ENCODE measurements at regions not wholly inside any gene's neighbourhood (a gene's known extent, or its start where the extent isn't known, plus 50 kb on each side); places are given as distances from the start of the nearest gene placed in this dataset.

GRCh38 chr16:65333283-65333682 is 211.4 kb upstream of the CDH11 start:
- no peak overlapping the region for H3K4me3 ChIP-seq (ENCODE audit: low read depth, low read length)
- no peak for DNase-seq (ENCODE audit: low read depth)
- no peak for TF ChIP-seq CTCF (IDR thresholded peaks at IDR 0.05; ENCODE audit: insufficient read depth, low read length)

- TF ChIP-seq CTCF (IDR thresholded peaks at IDR 0.05; ENCODE audit: insufficient read depth, low read length): no peak
- no peak overlapping the region for H3K4me3 ChIP-seq (ENCODE audit: low read depth, low read length)
- DNase-seq (ENCODE audit: low read depth): no peak
Observed at GRCh38 chr16:65327346-65327745, 205.5 kb upstream of the CDH11 start.

GRCh38 chr16:65323655-65324237 is 201.9 kb upstream of the CDH11 start:
- DNase-seq (ENCODE audit: low read depth): no peak
- H3K4me3 ChIP-seq (ENCODE audit: low read depth, low read length): no peak overlapping the region
- no peak for TF ChIP-seq CTCF (IDR thresholded peaks at IDR 0.05; ENCODE audit: insufficient read depth, low read length)

- no peak for TF ChIP-seq CTCF (IDR thresholded peaks at IDR 0.05; ENCODE audit: insufficient read depth, low read length)
- DNase-seq (ENCODE audit: low read depth): no peak
- H3K4me3 ChIP-seq (ENCODE audit: low read depth, low read length): no peak overlapping the region
Observed at GRCh38 chr16:65319621-65320231, 197.9 kb upstream of the CDH11 start.

- TF ChIP-seq CTCF (IDR thresholded peaks at IDR 0.05; ENCODE audit: insufficient read depth, low read length): no peak
- no peak overlapping the region for H3K4me3 ChIP-seq (ENCODE audit: low read depth, low read length)
- DNase-seq (ENCODE audit: low read depth): no peak
Observed at GRCh38 chr16:65318590-65319257, 196.9 kb upstream of the CDH11 start.

- H3K4me3 ChIP-seq (ENCODE audit: low read depth, low read length): no peak overlapping the region
- TF ChIP-seq CTCF (IDR thresholded peaks at IDR 0.05; ENCODE audit: insufficient read depth, low read length): no peak
- DNase-seq (ENCODE audit: low read depth): no peak
Observed at GRCh38 chr16:65318138-65318537, 196.3 kb upstream of the CDH11 start.

Measured in fibroblast of the aortic adventitia (primary cell).